ENCODE measurements at regions not wholly inside any gene's neighbourhood (a gene's known extent, or its start where the extent isn't known, plus 50 kb on each side); places are given as distances from the start of the nearest gene placed in this dataset.
"Not testable (repeated sequence)": the region's sequence is repeated elsewhere in the genome, so short reads cannot be mapped to it uniquely, and the experiment has no call there.

- no peak for DNase-seq
These were observed 585.8 kb downstream of the ADGRL2 start for GRCh38 chr1:82386365-82387011.

DNA sequence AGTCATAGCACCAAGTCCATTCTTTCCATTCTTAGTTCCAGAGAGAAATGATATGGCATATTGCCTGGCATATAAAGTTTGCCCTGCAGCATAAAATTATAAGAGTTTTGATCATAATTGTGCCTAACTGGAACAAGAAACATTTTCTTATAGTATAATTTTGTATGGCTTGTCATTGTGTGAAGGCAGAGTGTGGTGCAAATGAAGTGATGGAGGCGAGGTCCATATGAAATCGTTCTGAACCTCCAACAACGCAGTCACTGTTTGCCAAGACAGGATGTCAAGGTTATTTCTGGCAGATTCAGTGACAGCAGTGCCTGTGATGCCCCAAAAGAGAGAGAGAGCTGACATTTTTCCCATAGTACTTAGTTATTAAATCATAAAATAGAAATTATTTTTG is 584.0 kb downstream of the ADGRL2 start:
- no peak for DNase-seq

- DNase-seq, result no peak
These were observed 576.6 kb downstream of the ADGRL2 start for GRCh38 chr1:82377201-82377884.

- DNase-seq, result no peak
These were observed 573.0 kb downstream of the ADGRL2 start for GRCh38 chr1:82373710-82374109.

DNA sequence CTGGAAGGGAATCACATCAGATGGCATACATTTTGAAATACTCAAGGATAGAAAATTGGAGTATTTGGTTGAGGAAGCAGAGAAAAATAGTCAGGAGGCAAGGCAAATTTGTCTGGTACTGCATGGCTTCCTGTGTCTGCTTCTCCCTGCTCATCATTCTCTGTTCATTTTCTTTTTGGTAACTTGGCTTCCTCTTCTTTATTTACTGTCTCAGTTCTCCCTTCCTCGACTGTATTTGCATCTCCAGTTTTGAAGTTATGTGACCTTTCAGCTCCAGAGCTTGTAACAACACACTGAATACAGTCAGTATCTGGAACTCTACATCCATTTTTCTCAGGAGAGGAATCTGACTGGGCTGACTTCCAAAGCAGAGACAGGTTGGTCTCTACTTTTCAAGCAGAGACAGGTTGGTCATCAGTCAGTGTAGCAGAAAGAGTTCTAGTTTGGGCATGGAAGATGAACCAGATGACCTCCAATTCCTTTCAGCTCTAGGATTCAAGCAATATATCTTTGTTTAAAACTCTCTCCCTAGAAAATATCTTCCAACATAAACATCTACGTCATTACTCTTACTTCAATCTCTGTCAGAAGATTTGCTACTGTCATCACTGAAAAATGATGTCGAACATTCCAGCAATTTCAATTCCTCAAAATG is 571.2 kb downstream of the ADGRL2 start:
- no peak for DNase-seq

DNA sequence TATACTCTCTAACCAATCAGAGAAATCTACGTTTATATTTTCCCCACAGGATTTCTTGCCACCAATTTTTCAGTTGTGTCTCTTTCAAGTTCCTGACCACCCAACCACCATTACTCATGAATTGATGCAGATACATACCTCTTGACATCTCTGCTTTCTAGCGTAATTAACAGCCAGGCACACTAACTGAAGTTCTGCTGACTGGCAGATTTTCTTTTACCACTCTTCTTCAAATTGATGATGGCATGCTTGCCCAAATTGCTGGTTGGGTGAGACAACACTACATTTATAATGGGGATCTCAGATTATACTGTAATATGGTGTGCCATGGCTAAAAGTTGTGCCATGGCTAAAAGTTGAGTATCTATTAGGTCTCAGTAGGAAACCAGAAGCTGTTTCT is 566.7 kb downstream of the ADGRL2 start:
- DNase-seq, result no peak

DNA sequence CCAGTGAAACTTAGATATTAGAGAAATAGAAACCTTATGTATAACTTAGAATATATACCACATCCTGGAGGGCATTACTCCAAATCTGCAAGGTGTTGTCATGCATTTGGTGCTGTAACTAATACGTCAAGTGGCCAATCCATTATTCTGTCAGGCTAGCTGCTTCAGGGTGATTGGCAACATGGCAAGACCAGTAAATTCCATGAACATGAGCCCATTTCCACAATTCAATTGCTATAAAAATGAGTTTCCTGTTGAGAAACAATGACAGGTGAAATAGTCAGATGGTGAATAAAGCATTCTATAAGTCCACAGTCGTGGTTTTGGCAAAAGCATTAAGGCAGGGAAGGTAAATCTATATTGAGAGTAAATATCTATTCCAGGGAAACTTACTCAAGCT is 566.0 kb downstream of the ADGRL2 start:
- DNase-seq, result no peak

DNA sequence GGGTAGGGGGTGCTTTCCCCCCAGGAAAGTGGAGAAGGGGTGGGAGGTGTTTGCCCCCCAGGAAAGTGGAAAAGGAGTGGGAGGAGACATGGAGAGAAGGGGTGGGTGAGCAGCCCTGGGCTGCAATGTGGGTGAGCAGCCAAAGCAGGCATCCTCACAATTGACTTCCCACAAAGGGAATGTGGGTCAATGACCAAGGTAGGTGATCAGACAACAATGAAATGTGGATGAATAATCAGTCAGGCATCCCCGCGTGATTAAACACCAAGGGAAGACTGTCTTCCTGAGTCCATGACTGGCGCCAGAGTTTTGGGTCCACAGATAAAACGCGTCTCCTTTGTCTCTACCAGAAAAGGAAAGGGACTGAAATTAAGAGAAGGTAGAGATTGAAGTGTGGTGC is 558.8 kb downstream of the ADGRL2 start:
- not testable (repeated sequence) for DNase-seq

DNA sequence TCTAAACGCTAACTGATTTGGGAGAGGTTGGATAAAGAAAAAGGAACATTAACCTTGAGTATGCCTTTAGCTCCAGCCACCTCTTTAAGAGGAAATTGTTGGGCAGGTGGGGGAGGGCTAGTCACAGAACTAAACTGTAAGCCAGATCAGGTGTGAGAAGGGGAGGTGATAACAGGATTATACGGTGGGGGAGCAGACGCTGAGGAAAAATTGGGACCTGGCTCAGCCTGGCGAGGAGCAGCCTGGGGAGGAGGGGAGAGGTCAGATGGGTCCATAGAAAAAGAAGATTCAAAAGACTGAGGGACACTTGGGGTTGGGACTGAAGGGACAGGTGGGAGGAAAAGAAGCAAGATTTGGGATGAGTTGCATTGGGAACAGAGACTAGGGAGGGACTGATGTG is 558.0 kb downstream of the ADGRL2 start:
- not testable (repeated sequence) for DNase-seq

DNA sequence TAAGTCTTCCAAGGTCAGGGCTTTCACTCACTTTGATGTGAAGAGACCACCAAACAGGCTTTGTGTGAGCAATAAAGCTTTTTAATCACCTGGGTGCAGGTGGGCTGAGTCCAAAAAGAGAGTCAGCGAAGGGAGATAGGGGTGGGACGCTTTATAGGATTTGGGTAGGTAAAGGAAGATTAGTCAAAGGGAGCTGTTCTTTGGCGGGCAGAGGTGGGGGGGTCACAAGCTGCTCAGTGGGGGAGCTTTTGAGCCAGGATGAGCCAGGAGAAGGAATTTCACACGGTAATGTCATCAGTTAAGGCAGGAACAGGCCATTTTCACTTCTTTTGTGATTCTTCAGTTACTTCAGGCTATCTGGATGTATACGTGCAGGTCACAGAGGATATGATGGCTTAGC is 553.8 kb downstream of the ADGRL2 start:
- not testable (repeated sequence) for DNase-seq

DNA sequence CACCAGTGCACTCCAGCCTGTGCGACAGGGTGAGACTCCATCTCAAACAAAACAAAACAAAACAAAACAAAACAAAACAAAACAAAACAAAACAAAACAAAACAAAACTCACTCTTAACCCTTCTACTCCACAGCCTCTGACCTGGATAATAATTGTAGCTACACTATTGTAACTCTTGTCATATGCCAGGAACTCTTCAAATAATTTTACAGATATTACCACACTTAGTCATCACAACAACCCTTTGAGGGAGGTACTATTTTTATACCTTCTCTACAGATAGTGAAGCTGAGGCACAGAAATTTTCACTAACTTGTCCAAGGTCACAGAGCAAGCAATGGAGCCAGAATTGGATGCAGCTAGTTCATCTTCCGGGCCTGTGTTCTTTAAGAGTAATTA is 547.8 kb downstream of the ADGRL2 start:
- DNase-seq, result no peak

GRCh38 chr1:82346141-82346540 is 545.4 kb downstream of the ADGRL2 start:
- no peak for DNase-seq

- DNase-seq, result no peak
These were observed 542.6 kb downstream of the ADGRL2 start for GRCh38 chr1:82343381-82343780.

DNA sequence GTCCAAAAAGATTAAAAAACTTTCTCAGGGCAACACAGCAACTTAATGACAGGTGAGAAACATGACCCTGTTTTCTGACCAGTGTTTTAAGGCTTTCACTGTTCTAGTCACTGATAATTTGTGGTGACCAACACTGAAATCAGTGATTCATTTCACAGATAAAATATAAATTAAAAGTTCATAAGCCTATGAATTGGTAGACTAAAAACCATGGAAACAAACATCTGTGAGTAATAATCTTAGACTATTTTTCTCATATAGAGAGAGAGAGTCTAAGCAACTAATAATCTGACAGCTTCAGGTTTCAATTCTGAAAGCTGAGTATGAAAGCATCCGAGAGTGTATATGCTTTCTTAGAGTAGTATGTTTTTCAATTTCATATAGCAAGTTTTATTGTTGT is 536.9 kb downstream of the ADGRL2 start:
- DNase-seq, result no peak

GRCh38 chr1:82330330-82330729 is 529.6 kb downstream of the ADGRL2 start:
- DNase-seq, result no peak

- no peak for DNase-seq
These were observed 528.5 kb downstream of the ADGRL2 start for GRCh38 chr1:82329226-82329625.

GRCh38 chr1:82323144-82323841 is 522.6 kb downstream of the ADGRL2 start:
- DNase-seq, result no peak

- DNase-seq, result no peak
These were observed 521.1 kb downstream of the ADGRL2 start for GRCh38 chr1:82321794-82322193.

- DNase-seq, result no peak
These were observed 518.8 kb downstream of the ADGRL2 start for GRCh38 chr1:82319546-82319945.

- DNase-seq, result no peak
These were observed 518.2 kb downstream of the ADGRL2 start for GRCh38 chr1:82318921-82319320.

DNA sequence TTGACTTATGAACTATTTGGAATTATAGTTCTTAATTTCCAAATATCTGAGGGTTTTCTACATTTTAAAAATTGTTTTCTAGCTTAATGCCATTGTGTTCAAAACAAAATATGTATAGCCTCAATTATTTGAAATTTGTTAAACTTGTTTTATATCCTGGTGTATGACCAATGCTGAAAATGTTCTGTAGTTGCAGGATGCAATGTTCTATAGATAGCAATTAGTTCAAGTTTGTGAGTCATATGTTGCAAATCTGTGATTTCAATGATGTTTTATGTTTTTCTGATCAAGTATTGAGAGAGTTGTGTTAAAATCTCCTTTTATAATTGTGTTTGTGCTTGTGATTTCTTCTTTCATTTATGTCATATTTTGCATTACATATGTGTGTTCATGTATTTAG is 517.5 kb downstream of the ADGRL2 start:
- DNase-seq, result no peak

DNA sequence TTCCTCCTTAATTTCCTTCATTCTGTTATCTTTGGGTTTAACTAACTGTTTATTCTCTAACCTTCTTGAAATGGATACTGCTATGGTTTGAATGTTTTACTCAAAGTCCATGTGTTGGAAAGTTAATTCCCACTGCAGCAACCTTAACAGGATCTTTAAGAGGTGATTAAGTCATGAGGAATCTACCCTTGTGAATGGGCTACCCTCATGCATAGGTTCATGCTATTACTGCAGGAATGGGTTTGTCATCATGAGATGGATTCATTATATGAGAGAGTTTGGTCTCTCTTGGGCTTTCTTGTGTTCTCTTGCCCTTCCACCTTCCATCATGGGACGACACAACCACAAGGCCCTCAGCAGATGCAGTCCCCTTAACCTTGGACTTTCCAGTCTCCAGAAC is 516.9 kb downstream of the ADGRL2 start:
- no peak for DNase-seq

DNA sequence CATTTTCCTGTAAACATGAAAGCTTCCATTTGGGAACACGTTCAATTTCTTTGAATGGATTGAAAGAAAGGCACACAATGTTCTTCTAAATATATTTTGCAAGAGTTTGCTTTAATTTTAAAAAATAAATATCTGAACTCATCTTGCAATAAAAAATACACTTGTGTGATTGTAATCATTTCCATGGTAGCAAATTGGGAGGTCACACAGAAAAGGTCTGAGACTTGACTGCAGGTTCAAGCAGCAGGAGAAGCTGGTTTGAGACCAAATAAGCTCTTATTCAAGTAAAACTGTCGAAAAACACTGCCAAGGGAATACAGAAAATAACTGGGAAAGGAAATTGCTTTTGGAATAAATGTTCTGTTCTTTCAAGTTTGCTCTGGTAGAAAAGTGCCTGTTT is 498.9 kb downstream of the ADGRL2 start:
- no peak for DNase-seq

- no peak for DNase-seq
These were observed 498.3 kb downstream of the ADGRL2 start for GRCh38 chr1:82299056-82299455.
